ENCODE measurements at regions not wholly inside any gene's neighbourhood (a gene's known extent, or its start where the extent isn't known, plus 50 kb on each side); places are given as distances from the start of the nearest gene placed in this dataset.

DNA sequence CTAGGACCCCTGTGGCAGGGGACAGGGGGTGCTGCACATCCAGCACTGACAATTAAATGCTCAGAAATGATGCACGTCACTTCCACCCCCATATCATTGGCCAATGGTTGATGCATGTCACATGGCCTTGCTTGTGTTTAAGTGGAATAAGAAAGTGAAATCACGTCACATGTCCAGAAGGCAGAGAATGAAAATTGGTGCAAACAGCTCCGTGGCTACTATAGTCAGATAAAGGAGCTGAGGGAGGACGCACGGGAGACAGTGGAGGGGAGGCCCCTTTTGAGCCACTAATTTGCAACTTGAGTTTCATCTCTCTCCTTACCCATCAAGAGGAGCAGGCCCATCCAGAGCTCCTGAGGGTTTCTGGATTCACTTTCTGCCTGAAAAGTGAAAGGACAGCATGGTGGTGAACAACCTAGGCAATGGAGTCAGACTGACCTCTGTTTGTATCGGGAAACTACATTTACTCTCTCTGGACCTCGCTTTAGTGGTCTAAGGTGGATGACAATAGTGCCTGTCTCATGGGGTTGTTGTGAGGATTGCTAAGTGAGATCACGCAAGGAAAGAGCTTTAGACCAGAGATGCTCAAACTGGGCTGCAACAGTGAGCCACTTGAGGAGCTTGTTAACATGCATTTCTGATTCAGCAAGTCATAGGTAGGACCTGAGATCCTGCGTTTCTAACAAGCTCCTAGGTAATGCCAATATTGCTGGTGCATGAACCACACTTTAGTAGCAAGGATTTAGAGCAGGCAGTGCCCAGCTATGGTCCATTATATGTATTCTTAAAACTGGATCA, 133.9 kb upstream of the ADRA1B start:
- TF ChIP-seq GATA2 (IDR thresholded peaks at IDR 0.05; ENCODE audit: low read depth, low read length) = no peak
- TF ChIP-seq GATA3 (IDR thresholded peaks at IDR 0.05; ENCODE audit: low read depth, low read length) = no peak

All from SH-SY5Y (cell line).